WTC11 (cell line): ENCODE measurements at regions not wholly inside any gene's neighbourhood (a gene's known extent, or its start where the extent isn't known, plus 50 kb on each side); places are given as distances from the start of the nearest gene placed in this dataset.

ENCODE experiments used
- ETV6 ChIP-seq: sonication (generic); formaldehyde crosslinking; IDR thresholded peaks from 2 replicates; pipeline ENCODE4 v1.8.1; 2022; ENCODE audit warnings: mild to moderate bottlenecking, missing genetic modification reagents
- FOXJ3 ChIP-seq: sonication (generic); formaldehyde crosslinking; IDR thresholded peaks from 2 replicates; pipeline ENCODE4 v1.9.0; 2021; ENCODE audit warnings: missing genetic modification reagents, mild to moderate bottlenecking, borderline replicate concordance
- TF ChIP-seq, protein P1 (sequence below): fragments of 200-600 bp; IDR thresholded peaks from 2 replicates; pipeline ENCODE4 v1.8.0; 2022; ENCODE audit warnings: antibody characterized with exemption
- TF ChIP-seq, protein P2 (sequence below): sonication (generic); formaldehyde crosslinking; IDR thresholded peaks from 2 replicates; pipeline ENCODE4 v1.8.0; 2022; ENCODE audit warnings: mild to moderate bottlenecking, missing genetic modification reagents

DNA sequence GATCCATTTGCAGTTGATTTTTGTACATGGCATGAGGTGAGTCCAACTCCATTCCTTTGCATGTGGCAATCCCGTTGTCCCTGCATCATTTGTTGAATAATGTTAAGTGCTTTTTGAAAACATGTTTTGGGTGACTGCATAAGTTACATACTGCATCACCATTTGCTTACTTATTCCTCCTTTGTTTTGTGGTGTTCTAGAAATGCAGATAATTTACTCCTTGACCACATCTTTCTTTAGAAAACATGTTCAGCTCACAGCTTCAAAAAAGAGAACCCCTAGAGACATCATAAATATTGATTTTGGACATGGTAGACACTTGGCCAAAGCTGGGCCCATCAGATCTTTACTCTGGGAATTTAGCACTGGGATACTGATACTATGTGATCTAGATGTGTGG, 135.3 kb upstream of the DAZL start:
- TF ChIP-seq, protein P1, sequence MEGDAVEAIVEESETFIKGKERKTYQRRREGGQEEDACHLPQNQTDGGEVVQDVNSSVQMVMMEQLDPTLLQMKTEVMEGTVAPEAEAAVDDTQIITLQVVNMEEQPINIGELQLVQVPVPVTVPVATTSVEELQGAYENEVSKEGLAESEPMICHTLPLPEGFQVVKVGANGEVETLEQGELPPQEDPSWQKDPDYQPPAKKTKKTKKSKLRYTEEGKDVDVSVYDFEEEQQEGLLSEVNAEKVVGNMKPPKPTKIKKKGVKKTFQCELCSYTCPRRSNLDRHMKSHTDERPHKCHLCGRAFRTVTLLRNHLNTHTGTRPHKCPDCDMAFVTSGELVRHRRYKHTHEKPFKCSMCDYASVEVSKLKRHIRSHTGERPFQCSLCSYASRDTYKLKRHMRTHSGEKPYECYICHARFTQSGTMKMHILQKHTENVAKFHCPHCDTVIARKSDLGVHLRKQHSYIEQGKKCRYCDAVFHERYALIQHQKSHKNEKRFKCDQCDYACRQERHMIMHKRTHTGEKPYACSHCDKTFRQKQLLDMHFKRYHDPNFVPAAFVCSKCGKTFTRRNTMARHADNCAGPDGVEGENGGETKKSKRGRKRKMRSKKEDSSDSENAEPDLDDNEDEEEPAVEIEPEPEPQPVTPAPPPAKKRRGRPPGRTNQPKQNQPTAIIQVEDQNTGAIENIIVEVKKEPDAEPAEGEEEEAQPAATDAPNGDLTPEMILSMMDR: no peak
- TF ChIP-seq, protein P2, sequence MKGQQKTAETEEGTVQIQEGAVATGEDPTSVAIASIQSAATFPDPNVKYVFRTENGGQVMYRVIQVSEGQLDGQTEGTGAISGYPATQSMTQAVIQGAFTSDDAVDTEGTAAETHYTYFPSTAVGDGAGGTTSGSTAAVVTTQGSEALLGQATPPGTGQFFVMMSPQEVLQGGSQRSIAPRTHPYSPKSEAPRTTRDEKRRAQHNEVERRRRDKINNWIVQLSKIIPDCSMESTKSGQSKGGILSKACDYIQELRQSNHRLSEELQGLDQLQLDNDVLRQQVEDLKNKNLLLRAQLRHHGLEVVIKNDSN (CRISPR knock-in tag): no peak
- no peak for TF ChIP-seq FOXJ3 (CRISPR knock-in tag)
- no peak for TF ChIP-seq ETV6 (CRISPR knock-in tag)
